ENCODE measurements at regions not wholly inside any gene's neighbourhood (a gene's known extent, or its start where the extent isn't known, plus 50 kb on each side); places are given as distances from the start of the nearest gene placed in this dataset.
A peak's percentile ranks its signal among the peaks of the same experiment; 100 is the strongest.

DNA sequence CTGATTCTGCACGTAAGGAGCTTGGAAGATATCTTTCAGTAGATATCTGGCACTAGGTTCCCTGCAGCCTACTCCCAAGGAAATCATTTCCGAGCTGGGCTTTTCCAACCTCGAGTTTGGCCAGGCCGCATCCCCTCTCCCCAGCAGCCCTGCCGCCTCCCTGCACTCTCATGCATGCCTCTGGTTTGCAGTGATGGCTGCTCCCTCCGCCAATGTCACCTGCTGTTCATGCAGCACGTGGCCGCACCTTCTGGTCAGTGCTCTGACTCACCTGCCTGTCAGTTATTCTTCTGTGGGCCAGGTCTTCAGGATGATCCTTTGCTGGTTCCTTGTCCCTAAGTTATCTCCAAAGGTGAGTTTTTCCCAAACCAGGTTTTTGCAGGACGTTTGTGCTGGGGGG is 50.6 kb upstream of the RASGEF1A start:
- Histone ChIP-seq H3K4me2 (no peak overlapping the region), H3K9me2 (ENCODE audit: insufficient read depth) (no peaks in the 10 kb centered on the region), H4K20me1 (ENCODE audit: insufficient read depth) (no peaks in the 10 kb centered on the region), H3K36me3 (ENCODE audit: low read depth) (no peaks in the 10 kb centered on the region), H2AFZ (no peak overlapping the region), H3K27me3 (ENCODE audit: insufficient read depth, low read depth) (0 out of 2 replicates have a peak, but pooled peaks cover 3% of the 10 kb centered on the region), H3K27ac (no peak overlapping the region), H3K4me1 (replicated peaks; ENCODE audit: insufficient read depth) (0 out of 2 replicates have a peak, but pooled peaks cover 6% of the 10 kb centered on the region), H3K9me3 (ENCODE audit: insufficient read depth, low read depth) (no peaks in the 10 kb centered on the region), H3K79me2 (ENCODE audit: low read depth) (no peaks in the 10 kb centered on the region), H3K4me3 (no peak overlapping the region), H3F3A (ENCODE audit: insufficient read depth, low read depth) (no peaks in the 10 kb centered on the region)
- peak in 1 of 2 experiments; percentile 24 for DNase-seq
- BruUV-seq (replicated peaks): no TSS peak
- no peak for TF ChIP-seq EZH2 (IDR thresholded peaks at IDR 0.05; ENCODE audit: low read depth)
- intact Hi-C loops (cut with micrococcal nuclease; ENCODE audit: unreplicated experiment): no loop called here
- CTCF ChIA-PET: interaction anchor here (0.6 kb wide), 1 partner anchor 24 kb away, joined by 3 read pairs; no protein-coding TSS in a partner anchor
- POLR2A ChIA-PET (ENCODE audit: unreplicated experiment): interaction anchor here (0.6 kb wide), 1 partner anchor 1357 kb away, joined by 9 read pairs; no protein-coding TSS in a partner anchor

DNA sequence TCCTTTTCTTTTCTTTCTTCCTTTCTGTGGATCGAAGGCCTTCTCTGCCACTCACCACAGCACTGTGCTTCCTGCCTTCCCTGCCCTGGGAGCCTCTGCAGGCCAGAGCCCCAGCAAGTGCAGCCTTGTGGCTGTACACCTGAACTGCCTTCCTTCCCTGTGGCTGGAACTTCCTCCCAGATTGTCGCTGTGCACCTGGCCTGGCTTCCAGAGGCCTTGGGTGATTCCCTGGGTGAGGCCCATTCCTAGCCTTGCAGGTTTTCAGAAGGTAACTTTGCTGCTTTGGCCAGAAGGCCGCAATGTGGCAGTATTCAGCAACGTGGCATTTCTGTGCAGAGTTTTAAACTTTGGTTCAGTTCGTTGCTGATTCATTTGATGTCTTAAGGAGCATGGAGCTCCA is 50.1 kb upstream of the RASGEF1A start:
- Histone ChIP-seq H3K4me2 (no peak overlapping the region), H3K27me3 (ENCODE audit: insufficient read depth, low read depth) (0 out of 2 replicates have a peak, but pooled peaks cover 3% of the 10 kb centered on the region), H3K4me3 (no peak overlapping the region), H3K27ac (no peak overlapping the region), H2AFZ (no peak overlapping the region), H4K20me1 (ENCODE audit: insufficient read depth) (no peaks in the 10 kb centered on the region), H3K4me1 (replicated peaks; ENCODE audit: insufficient read depth) (0 out of 2 replicates have a peak, but pooled peaks cover 6% of the 10 kb centered on the region), H3F3A (ENCODE audit: insufficient read depth, low read depth) (no peaks in the 10 kb centered on the region), H3K36me3 (ENCODE audit: low read depth) (no peaks in the 10 kb centered on the region), H3K9me3 (ENCODE audit: insufficient read depth, low read depth) (no peaks in the 10 kb centered on the region), H3K79me2 (ENCODE audit: low read depth) (no peaks in the 10 kb centered on the region), H3K9me2 (ENCODE audit: insufficient read depth) (no peaks in the 10 kb centered on the region)
- no peak for DNase-seq
- BruUV-seq (replicated peaks): no TSS peak
- TF ChIP-seq EZH2 (IDR thresholded peaks at IDR 0.05; ENCODE audit: low read depth) (no peak), CTCF (conservative IDR thresholded peaks at IDR 0.05) (no peak)
- CTCF ChIA-PET: interaction anchor here (0.6 kb wide), 1 partner anchor 23 kb away, joined by 3 read pairs; no protein-coding TSS in a partner anchor
- intact Hi-C loops (cut with micrococcal nuclease; ENCODE audit: unreplicated experiment): no loop called here
- POLR2A ChIA-PET (ENCODE audit: unreplicated experiment): interaction anchor here (0.6 kb wide), 1 partner anchor 1358 kb away, joined by 9 read pairs; no protein-coding TSS in a partner anchor

Data from PC-9 (cell line).